ENCODE measurements at regions not wholly inside any gene's neighbourhood (a gene's known extent, or its start where the extent isn't known, plus 50 kb on each side); places are given as distances from the start of the nearest gene placed in this dataset.
"Not testable (repeated sequence)": the region's sequence is repeated elsewhere in the genome, so short reads cannot be mapped to it uniquely, and the experiment has no call there.

DNA sequence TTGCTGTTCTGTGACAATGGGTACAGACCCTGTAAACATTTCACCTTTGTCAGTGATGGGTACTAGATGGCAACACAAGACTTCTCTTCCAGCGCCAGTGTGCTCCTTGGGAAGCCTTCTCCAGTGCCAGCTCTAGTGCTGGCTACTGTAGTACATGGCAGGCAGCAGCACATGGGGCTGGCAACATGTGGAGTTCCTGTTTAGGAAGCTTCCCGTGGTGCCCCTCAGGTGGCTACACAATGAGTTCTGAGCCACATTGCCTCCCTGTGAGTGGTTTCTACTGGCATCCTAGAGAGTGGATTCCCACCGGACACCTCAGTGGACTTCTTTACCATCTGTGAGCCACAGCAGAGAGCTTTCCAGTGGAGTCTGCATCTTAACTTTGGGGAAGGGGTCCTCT, 302.1 kb downstream of the CYRIA start:
- no peak for DNase-seq (ENCODE audit: low spot score)

GRCh38 chr2:16362611-16363010, 303.0 kb downstream of the CYRIA start:
- no peak for DNase-seq (ENCODE audit: low spot score)

- no peak for DNase-seq (ENCODE audit: low spot score)
These were observed 304.2 kb downstream of the CYRIA start for GRCh38 chr2:16361261-16361995.

DNA sequence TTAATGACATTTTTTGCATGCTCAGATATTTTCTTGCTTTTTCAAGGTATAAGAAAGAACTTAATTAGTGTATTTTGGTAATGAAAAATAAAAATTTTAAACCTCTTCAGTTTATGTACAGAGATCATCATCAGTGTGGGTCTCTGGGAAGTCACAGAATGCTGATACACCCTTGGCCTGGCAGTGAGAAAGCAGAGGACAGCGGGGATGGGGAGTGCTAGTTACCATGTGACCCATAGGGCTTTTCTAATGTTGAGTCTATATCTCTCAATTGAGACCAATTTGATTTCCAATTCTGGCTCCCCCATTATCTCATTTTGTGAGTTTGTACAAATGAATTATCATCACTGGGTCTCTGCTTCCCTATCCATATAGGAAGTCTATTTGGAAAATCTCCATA, 305.7 kb downstream of the CYRIA start:
- DNase-seq (ENCODE audit: low spot score) = no peak

- no peak for DNase-seq (ENCODE audit: low spot score)
These were observed 308.4 kb downstream of the CYRIA start for GRCh38 chr2:16357188-16357587.

DNA sequence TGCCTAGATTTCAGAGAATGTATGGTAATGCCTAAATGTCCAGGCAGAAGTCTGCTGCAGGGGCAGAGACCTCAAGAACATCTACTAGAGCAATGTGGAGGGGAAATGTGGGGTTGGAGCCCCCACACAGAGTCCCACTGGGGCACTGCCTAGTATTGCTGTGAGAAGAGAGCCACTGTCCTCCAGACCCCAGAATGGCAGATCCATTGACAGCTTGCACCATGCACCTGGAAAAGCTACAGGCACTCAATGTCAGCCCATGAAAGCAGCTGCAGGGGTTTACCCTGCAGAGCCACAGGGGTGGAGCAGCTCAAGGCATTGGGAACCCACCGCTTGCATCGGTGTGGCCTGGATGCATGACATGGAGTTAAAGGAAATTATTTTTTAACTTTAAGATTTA, 314.1 kb downstream of the CYRIA start:
- no peak for DNase-seq (ENCODE audit: low spot score)

GRCh38 chr2:16351137-16351536, 314.5 kb downstream of the CYRIA start:
- no peak for DNase-seq (ENCODE audit: low spot score)

DNA sequence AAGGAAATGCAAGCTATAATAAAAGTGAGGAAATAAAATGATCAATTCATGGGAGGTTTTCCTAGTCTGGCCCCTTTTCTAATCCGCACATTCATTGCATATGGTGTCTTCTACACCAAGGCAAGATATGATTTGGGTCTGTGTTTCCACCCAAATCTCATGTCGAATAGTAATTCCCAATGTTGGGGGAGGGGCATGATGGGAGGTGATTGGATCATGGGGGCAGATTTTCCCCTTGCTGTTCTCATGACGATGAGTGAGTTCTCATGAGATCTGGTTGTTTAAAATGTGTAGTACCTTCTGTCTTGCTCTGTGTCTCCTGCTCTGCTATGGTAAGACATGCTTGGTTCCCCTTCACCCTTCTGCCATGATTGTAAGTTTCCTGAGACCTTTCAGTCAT, 315.4 kb downstream of the CYRIA start:
- no peak for DNase-seq (ENCODE audit: low spot score)

GRCh38 chr2:16349811-16350210, 315.8 kb downstream of the CYRIA start:
- no peak for DNase-seq (ENCODE audit: low spot score)

GRCh38 chr2:16348821-16349515, 316.7 kb downstream of the CYRIA start:
- DNase-seq (ENCODE audit: low spot score) = no peak

GRCh38 chr2:16346671-16347070, 319.0 kb downstream of the CYRIA start:
- DNase-seq (ENCODE audit: low spot score) = no peak

GRCh38 chr2:16345231-16345630, 320.4 kb downstream of the CYRIA start:
- not testable (repeated sequence) for DNase-seq (ENCODE audit: low spot score)

- no peak for DNase-seq (ENCODE audit: low spot score)
These were observed 326.4 kb downstream of the CYRIA start for GRCh38 chr2:16339206-16339605.

GRCh38 chr2:16338026-16338425, 327.6 kb downstream of the CYRIA start:
- no peak for DNase-seq (ENCODE audit: low spot score)

GRCh38 chr2:16336916-16337315, 328.7 kb downstream of the CYRIA start:
- DNase-seq (ENCODE audit: low spot score) = no peak

GRCh38 chr2:16336491-16336890, 329.1 kb downstream of the CYRIA start:
- no peak for DNase-seq (ENCODE audit: low spot score)

GRCh38 chr2:16335947-16336346, 329.7 kb downstream of the CYRIA start:
- no peak for DNase-seq (ENCODE audit: low spot score)

DNA sequence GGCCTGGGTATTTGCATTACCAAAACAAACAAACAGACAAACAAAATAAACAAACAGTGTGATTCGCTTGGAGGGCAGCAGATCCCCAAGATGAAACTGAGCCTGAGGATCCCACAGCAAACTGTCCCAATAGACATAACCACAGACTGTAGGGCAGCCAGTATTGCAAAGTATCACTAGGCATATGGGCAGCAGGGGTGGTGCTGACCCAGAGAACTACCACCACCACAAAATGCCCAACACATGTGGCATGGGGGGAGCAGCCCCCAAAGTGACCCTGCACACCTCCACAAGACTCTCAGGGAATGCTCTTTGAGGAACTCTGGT, 330.1 kb downstream of the CYRIA start:
- no peak for DNase-seq (ENCODE audit: low spot score)

DNA sequence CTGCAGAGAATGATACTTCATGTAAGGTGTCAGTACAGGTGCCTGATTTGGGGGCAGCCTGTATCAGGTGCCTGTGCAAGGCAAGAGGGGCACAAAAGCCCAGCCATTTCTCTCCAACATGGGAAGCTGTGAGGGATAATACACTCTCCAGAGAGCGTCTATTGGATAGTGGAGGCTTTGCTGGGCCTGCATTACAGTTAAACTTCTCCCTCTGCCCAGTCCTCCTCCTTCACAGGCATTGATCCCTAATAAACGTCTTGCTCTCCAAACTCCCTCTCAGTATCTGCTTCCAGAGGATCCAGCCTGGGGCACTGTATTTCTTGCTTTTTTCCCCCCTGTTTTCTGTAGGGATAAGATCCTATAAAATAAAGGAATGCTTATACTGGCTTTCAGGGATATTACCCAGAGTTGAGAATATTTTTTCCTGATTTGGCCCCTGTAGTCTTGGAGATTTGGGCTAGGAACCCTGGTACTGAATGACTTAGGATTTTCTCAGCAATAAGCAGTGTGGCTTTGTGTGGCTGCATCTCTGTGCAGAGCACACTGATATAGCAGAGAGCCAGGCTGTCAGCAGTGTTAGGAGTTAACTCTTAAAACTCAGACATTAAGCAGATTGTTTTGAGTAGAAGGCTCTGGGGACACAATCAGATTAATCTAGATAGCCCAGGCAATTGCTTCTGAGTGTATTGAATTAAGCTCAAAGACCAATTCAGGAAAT, 330.6 kb downstream of the CYRIA start:
- DNase-seq (ENCODE audit: low spot score) = no peak

DNA sequence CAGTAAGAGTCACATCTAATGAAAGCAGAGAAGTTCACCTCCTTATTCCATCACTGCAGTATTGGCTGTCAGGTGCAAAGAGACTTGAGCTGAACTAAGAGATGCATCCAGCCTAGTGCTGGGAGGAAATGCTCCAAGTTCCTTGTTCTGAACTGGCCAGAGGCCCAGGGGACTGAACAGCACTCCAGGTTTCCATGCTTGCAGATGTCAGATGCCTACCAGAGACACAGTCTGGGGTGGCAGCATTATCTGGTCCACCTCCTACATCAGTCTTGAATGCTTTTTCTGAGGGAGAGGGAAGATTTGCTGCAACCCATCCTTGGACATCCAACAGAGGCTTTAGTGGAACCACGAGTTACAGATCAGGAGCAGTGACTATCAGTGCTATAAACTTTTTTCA, 331.3 kb downstream of the CYRIA start:
- no peak for DNase-seq (ENCODE audit: low spot score)

GRCh38 chr2:16333681-16334080, 332.0 kb downstream of the CYRIA start:
- DNase-seq (ENCODE audit: low spot score) = no peak

- DNase-seq (ENCODE audit: low spot score) = no peak
These were observed 332.7 kb downstream of the CYRIA start for GRCh38 chr2:16332681-16333557.
